Effector CD4-positive, alpha-beta T cell (primary cell): ENCODE measurements at regions not wholly inside any gene's neighbourhood (a gene's known extent, or its start where the extent isn't known, plus 50 kb on each side); places are given as distances from the start of the nearest gene placed in this dataset.
A peak's percentile ranks its signal among the peaks of the same experiment; 100 is the strongest.
"Not testable (repeated sequence)": the region's sequence is repeated elsewhere in the genome, so short reads cannot be mapped to it uniquely, and the experiment has no call there.

Source experiments
- DNase-seq: peaks from one replicate; pipeline ENCODE4 v3.0.0-alpha.2; 2020

DNA sequence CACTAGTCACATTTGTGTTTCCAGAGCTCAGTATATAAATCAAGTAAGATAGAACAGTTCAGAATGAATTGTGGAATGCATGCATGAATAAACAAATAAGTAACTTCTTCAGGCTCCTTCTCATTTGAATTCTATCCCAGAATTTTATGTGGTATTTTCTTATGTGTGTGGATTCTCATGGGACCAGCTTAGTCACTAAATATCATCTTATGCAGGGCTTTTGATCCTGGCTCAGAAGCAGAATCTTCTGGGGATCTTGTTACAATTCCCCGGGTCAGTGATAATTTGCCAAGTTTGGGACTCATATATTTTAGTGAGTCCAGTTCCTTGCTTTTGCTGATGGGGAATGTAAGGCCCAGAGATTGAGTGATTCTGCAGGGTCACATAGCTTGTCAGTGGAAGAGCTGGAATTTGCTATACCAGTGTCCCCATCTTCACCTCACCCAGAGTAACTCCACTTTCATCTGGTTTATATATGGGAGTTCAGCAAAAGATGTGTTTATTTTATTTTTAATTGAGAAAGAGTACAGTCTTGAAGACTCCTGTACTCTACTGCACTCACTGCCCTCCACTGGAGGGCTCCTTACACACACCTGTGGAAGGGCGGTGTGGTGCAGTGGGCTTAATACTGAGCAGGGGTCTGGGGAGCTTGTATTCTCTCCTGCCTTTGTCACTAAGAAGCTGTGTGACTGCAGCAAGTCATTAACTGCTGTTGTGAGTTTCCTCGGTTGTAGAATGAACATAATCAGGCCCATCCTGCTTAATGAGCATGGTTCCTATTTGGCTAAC, 198.2 kb upstream of the CXorf66 start:
- DNase-seq, result no peak

- DNase-seq, result no peak
Measured at GRCh38 chrX:140157611-140158010, 192.3 kb upstream of the CXorf66 start.

DNA sequence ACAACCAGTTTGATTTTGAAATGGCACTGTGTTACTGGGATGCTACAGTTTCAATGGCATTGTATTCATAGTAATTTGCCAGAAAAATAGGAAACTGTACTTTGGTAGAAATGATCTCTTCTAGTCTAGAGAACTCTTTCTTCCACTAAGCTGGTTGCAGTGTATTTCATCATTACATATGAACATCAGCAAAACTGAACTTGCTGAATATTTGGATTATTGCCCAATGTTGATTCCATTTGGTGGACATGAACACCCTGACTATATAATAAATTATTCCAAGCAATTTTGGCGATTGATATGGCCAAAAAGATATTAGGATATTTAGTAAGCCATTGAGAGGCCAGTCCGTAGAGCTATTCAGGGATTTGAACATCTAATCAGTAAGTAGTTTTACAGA, 191.8 kb upstream of the CXorf66 start:
- no peak for DNase-seq

DNA sequence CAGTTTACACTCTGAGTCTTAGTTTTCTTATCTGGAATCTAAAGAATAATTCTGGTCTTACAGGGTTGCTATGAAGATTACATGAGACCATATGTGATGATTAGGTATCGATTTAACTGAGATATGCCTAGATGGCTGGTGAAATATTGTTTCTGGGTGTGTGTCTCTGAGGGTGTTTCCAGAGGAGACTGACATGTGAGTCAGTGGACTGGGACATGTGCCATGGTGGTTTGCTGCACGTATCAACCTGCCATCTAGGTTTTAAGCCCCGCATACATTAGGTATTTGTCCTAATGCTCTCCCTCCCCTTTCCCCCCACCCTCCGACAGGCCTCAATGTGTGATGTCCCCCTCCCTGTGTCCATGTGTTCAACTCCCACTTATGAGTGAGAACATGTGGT, 186.0 kb upstream of the CXorf66 start:
- no peak for DNase-seq

DNA sequence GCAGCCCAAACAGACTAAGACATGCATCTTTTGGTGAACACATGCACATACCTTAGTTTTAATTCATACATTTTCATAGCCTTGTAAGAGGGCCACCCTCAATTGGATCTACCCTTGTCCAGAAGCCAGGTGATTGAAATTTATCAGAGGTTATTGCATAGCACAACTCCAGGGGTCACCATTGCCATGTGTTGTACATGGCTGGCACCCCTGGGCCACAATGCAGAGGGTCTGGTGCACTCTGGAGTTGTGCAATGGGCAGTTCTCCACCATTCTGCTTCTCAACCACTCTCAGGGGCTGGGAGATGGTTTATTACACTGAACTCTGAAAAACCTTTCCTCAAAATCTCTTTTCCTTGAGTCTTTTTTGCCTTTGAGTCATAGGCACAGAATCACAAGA, 184.4 kb upstream of the CXorf66 start:
- DNase-seq, result no peak

DNA sequence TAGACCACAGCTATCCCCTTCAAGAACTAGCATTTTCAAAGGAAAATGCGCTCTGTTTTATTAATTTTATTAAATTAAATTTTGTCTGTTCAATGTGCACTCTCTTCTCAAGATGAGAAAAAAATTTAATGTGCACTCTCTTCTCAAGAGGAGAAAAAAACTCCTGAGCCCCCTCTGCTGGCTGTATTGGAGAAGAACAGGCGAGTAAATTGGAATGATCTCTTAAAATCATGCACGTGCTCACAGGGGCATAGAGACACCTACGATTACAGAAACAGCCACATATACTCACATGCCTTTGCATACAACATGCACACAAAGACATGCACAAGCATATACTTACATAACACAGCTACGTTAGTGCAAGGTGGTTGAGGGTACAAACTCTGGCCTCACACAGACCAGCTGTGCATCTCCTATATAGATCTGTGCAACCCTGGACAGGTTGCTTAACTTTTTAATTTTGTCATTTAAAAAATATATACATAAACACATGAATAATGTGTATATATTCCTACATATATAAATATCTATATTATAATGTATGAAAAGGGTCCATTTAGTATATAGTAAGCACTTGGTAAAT, 176.2 kb upstream of the CXorf66 start:
- DNase-seq, result peak; percentile 9

DNA sequence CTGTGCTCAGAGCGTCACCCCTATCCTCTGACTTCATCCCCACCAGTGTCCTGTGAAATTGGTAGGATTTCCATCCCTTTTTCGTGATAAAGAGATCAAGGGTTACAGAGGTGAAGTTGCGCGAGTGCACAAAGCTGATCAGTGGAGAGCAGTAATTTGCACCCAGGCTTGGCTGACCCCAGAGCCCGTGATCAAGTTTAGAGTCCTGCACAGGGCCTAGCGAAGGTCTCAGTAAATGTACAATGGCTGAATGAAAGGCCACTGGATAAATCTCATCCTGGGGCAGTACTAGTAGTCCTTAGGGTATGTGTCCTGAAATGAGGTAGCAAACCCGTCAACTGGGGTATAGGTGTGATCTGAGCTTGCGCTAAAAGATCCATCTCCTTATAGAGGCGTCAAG, 173.2 kb upstream of the CXorf66 start:
- DNase-seq, result not testable (repeated sequence)

GRCh38 chrX:140138065-140138464, 172.7 kb upstream of the CXorf66 start:
- not testable (repeated sequence) for DNase-seq

DNA sequence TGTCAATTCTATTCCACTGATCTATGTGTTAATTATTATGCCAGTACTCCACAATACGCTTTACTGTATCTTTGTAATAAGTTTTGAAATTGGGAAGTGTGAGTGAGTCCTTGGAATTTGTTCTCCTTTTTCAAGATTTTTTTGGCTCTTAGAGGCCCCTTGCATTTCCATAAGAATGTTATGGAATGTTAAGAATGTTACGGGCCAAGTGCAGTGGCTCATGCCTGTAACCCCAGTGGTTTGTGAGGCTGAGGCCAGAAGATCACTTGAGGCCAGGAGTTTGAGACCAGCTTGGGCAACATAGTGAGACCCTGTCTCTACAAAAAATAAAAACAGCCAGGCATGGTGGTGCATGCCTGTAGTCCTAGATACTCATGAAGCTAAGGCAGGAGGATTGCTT, 167.6 kb upstream of the CXorf66 start:
- no peak for DNase-seq

DNA sequence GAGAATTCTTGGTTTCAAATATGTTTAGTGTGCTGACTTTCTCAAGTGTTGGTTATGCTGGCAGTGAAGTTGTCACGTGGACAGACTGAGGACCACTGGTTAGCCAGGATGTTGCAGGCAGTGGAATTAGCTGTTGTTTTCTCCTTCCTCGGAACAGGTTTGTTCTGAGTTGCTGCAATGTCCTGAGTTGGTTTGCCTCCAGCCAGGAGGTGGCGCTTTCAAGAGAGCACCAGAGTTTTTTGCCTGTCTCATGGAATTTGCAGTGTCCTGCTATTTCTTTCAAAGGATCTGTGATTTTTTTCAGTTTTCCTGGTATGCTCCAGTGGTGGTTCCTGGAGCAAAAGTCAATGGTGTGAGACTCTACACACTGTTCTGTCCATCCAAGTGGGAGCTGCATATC, 158.1 kb upstream of the CXorf66 start:
- no peak for DNase-seq

- DNase-seq, result not testable (repeated sequence)
Measured at GRCh38 chrX:140114059-140114458, 148.7 kb upstream of the CXorf66 start.

DNA sequence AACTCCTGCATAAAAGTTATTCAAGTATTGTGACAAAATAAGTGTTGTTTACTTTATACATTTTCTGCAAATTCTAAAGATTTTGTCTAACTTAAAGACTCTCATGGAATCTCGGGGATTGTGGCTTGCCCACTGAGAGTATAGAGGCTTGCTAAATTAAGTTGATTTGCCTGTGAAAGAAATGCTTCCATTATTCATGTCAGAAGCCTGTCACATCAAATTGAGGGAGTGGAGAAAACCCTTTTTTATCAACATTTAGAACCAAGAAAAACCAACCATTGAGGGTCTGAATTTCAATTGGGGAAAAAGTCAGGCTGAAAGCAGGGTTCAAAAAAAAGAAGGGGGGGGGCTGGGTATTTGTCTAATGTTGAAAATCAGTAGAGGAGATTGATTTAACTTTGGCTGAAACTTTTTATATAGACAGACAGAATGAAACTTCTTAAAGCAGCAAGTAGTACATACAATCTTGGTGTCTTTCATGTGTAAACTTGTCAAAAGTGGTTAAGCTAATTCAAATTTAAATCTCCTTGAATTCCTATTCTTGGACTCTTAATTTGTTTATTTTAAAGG, 144.8 kb upstream of the CXorf66 start:
- DNase-seq, result no peak

GRCh38 chrX:140104760-140105159, 139.4 kb upstream of the CXorf66 start:
- DNase-seq, result no peak

DNA sequence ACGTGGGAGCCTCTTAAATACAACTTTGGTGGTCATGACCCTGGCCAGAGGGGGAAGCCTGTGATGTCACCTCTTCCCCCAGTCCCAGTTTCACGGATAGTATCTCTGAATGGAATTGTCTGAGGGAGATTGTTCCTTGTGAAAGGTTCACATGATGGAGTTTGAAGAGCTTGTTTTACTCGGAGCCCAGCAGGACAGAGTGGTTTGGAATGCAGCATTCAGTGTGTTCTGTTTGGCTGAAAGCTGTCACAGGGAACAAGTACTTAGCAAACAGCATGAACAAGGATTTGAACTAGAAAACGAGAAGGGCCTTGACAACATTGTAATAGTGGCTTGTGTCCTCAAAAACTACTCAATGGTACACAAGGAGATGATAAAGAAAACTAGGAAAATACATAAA, 133.9 kb upstream of the CXorf66 start:
- DNase-seq, result no peak

DNA sequence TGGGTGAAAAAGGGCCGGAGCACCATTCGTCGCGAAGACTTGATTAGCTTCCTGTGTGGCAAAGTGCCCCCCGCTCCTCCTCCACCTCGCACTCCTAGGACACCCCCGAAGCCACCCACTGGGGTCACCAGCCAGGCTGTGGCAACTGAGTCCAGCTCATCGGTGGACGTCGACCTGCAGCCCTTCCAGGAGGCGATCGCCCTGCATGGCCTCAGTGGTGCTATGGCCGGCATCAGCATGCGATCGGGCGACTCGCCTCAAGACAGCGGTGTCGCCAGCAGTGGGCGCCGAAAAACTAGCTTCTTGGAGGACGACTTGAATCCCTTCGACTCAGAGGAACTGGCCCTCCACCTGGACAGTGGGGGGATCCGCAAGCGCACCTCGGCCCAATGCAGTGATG, 126.8 kb upstream of the CXorf66 start:
- DNase-seq, result no peak

GRCh38 chrX:140091125-140091886, 126.0 kb upstream of the CXorf66 start:
- DNase-seq, result no peak

DNA sequence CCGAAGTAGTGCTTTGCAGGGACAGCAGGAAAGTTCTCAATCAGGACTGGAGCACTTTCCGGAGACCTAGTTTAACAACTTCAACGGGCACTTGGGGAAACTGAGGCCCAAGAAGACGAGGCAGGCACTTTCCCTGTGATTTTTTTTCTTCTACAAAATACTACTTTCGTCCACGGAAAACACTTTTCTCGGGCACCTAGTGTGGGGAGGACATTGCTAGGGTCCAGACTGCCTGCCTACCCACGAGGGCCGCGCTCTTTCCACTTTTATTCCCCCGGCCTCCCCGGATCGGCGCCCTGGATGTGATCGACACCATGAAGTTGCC, 125.4 kb upstream of the CXorf66 start:
- DNase-seq, result no peak

- DNase-seq, result no peak
Measured at GRCh38 chrX:140088438-140088837, 123.1 kb upstream of the CXorf66 start.

GRCh38 chrX:140087875-140088274, 122.6 kb upstream of the CXorf66 start:
- no peak for DNase-seq

- no peak for DNase-seq
Measured at GRCh38 chrX:140086691-140087090, 121.4 kb upstream of the CXorf66 start.

- not testable (repeated sequence) for DNase-seq
Measured at GRCh38 chrX:140074851-140075250, 109.5 kb upstream of the CXorf66 start.

GRCh38 chrX:140071037-140071436, 105.7 kb upstream of the CXorf66 start:
- no peak for DNase-seq

DNA sequence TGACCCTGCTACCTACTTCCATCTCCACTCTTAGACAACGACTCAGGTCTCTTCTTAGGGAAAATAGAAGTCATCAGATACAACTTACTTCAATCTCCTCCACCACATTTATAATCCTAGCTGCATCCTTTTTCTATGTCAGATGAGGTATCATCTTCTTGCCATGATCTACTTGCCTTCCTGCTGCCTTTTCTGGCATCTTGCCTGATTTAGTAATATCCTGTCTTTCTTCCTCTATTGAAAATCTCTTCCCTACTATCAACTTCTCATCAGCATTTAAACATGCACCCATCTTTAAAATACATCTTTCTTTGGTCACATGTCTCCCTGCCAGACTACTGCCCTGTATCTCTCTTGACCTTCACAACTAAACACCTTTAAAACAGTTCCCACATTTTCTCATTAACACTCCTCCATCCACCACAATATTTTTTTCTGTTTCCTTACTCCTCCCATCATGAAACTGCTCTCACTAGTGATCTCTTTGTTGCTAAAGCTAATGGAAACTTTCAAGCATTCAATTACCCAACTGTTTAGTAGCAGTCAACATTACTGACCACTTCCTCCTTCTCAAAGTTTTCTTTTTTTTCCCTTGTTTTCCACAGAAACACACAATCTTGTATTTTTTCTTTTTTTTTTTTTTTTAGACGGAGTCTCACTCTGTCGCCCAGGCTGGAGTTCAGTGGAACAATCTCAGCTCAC, 100.8 kb upstream of the CXorf66 start:
- DNase-seq, result no peak
